T-helper 17 cell (primary cell): ENCODE measurements at regions not wholly inside any gene's neighbourhood (a gene's known extent, or its start where the extent isn't known, plus 50 kb on each side); places are given as distances from the start of the nearest gene placed in this dataset.

Experiments used
- ATAC-seq: fragments of 150-1000 bp; cut with Tn5 transposase; 2 replicates; pipeline ENCODE4 v1.10.0; 2021; ENCODE audit warnings: mild to moderate bottlenecking, moderate library complexity
- DNase-seq, 3 donors: peaks; one replicate each; pipeline versions ENCODE4 v3.0.0 to v3.0.0-alpha.2; 2020 to 2021
- H3K9me3 ChIP-seq: one replicate; pipeline ENCODE4 v1.7.0; 2013; ENCODE audit warnings: low read length, mild to moderate bottlenecking; ENCODE audit not compliant: control insufficient read depth, poor library complexity, severe bottlenecking
- H3K27ac Mint-ChIP-seq: one replicate; pipeline ENCODE4 v1.8.0; 2022; ENCODE audit warnings: mild to moderate bottlenecking, moderate library complexity, mixed read lengths
- H3K27me3 Mint-ChIP-seq: one replicate; pipeline ENCODE4 v1.8.0; 2022; ENCODE audit warnings: mixed read lengths
- H3K36me3 Mint-ChIP-seq: one replicate; pipeline ENCODE4 v1.8.0; 2022; ENCODE audit warnings: low read depth, mixed read lengths
- H3K4me1 Mint-ChIP-seq: one replicate; pipeline ENCODE4 v1.8.0; 2022; ENCODE audit warnings: mild to moderate bottlenecking, mixed read lengths
- H3K4me3 Mint-ChIP-seq: one replicate; pipeline ENCODE4 v1.8.0; 2022; ENCODE audit warnings: mild to moderate bottlenecking, moderate library complexity, mixed read lengths

DNA sequence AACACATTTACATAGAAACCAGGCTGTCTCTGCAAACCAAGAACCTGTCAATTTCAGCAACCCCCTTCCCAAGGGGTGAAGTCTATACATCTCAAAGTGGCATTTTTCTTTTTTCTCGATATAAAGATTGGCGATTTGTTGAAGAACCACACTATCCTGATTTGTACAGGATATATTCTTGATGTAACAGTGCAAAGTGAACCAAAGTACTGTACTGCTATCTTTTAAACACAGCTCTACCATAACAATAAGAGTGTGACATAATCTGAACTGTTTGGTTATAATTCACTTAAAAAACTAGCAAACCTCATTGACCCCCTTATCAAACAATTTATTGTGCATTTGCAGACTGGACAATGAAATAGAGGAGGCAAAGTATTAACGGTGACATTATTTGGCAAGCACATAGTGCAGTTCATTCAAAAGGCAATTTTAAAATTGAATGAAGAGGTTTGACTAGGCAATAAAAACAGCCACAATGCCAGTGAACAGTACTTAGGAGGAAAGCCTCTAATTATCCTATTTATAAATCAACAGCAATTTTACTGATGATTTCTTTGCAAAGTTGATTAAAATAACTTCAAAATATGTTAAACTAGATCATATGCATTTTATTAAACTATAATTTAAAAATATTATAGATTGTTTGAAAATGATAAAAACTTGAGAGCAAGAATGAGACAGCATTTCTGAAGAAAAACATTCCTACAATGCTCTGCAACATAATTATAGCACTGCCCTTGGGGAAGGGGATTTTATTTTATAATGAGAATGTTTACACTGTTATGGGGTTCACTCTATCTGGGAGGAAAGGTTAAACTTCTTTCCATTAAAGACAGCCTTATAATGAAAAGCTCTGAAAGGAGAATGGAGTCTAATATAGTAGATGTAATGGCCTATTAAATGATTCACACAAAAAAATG, 440.9 kb downstream of the ZEB2 start:
- H3K4me3 Mint-ChIP-seq: no peak overlapping the region
- H3K4me1 Mint-ChIP-seq: peaks cover 3% of the 10 kb centered on the region
- H3K36me3 Mint-ChIP-seq: peaks cover 2% of the 10 kb centered on the region
- no peaks in the 10 kb centered on the region for H3K9me3 ChIP-seq
- ATAC-seq (no peak), DNase-seq (no peak)
- no peak overlapping the region for H3K27ac Mint-ChIP-seq
- no peaks in the 10 kb centered on the region for H3K27me3 Mint-ChIP-seq

DNA sequence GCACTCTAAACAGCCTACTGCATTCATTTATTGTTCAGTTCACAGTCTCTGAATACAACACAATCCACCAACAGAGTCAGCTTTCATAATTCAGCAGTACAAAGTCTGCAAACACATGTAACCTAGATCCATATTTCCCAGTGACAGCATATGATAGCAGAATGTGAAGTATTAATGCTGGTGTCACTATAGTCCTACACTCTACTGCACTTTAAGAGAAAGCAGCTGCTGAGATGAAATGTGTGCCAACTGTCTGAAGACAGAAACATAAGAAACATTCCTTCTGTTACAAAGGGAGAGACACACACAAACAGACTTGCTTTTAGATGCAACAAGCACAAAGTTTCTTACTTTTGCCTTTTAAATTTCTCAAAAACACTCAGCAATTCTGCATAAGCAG, 441.8 kb downstream of the ZEB2 start:
- no peaks in the 10 kb centered on the region for H3K27me3 Mint-ChIP-seq
- ATAC-seq: no peak
- no peak overlapping the region for H3K4me3 Mint-ChIP-seq
- peaks cover 3% of the 10 kb centered on the region for H3K4me1 Mint-ChIP-seq
- H3K27ac Mint-ChIP-seq: no peak overlapping the region
- H3K9me3 ChIP-seq: no peaks in the 10 kb centered on the region
- H3K36me3 Mint-ChIP-seq: peaks cover 2% of the 10 kb centered on the region
- DNase-seq: no peak

DNA sequence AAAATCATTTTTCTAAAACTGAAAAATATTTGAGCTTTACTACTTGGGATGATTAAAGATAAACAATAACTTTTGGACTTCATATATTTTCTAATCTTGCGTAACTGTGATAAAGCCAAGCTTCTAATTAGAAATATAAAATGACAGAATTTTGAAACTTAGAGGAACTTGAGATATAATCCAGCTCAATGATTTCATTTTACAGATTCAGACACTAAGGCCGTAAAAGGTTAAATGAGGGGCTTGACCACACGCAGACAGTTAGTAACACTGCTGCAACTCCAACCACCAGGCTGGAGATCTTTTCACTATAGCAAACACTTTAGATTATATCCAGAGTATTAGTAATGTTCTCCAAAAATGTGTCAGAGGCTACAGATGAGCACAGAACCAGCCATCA, 445.5 kb downstream of the ZEB2 start:
- H3K36me3 Mint-ChIP-seq: no peaks in the 10 kb centered on the region
- H3K27ac Mint-ChIP-seq: no peak overlapping the region
- ATAC-seq (no peak), DNase-seq (no peak)
- no peak overlapping the region for H3K4me3 Mint-ChIP-seq
- no peaks in the 10 kb centered on the region for H3K9me3 ChIP-seq
- H3K27me3 Mint-ChIP-seq: no peaks in the 10 kb centered on the region
- no peaks in the 10 kb centered on the region for H3K4me1 Mint-ChIP-seq

DNA sequence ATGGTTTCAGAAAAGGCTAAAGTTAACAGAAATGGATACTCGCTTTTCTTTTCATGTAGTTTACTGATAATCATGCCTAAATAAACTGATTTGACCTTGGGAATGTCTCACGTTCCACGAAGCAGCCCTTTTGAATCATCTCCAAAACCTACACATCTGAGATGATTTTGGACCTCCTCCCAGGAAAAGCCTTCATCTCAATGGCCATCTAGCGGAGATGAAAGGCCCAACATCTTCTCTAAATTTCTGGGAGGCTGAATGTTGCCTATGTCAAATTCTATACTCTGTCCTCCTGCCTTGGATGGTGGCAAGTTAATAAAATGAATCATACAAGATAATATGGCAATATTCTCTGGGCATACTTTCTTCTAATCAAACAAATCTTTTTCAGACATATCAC, 448.5 kb downstream of the ZEB2 start:
- Mint-ChIP-seq H3K36me3 (no peaks in the 10 kb centered on the region), H3K27ac (no peak overlapping the region), H3K27me3 (no peaks in the 10 kb centered on the region), H3K4me1 (no peaks in the 10 kb centered on the region), H3K4me3 (no peak overlapping the region)
- ATAC-seq (no peak), DNase-seq (no peak)
- no peaks in the 10 kb centered on the region for H3K9me3 ChIP-seq

DNA sequence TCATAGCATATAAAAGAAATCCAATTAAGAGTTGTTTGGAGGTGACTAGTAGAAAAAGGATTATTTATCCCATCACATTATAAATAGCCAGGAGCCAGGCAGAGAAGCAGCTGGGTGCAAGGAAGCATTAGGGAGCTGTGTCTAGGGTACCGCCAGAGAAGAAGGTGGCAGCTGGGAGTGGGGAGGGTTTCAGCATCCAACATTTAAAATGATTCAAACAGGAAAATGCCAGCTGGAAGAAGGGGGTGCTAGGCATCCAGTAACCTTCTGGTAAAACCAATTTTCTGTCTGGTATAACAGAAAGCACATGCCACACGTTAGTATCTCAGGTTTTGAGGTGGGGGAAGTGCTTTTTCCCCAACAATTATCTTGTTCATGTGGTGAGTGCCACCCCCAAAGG, 452.4 kb downstream of the ZEB2 start:
- Mint-ChIP-seq H3K27me3 (no peaks in the 10 kb centered on the region), H3K27ac (no peak overlapping the region), H3K36me3 (no peaks in the 10 kb centered on the region), H3K4me3 (no peak overlapping the region), H3K4me1 (no peaks in the 10 kb centered on the region)
- no peak for ATAC-seq
- no peak for DNase-seq
- H3K9me3 ChIP-seq: no peaks in the 10 kb centered on the region

DNA sequence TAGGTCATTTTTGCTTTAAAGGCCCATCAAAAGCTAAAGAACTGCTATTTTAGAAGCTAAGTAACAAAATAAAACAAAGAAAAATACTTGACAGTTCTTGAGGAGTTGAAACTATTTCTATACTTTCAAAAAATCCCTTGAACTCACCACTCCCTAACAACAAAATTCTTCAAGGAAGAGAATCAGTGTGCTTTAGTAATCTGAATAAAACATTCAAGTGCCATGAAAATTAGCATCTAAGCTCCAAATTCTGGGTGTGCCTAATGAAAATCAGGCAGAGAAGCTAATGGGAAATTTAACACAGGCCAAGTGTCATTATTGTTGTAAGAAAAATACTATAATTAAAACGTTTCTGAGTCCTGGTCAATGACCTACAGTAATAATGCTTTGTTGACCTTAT, 456.3 kb downstream of the ZEB2 start:
- Mint-ChIP-seq H3K36me3 (no peaks in the 10 kb centered on the region), H3K27me3 (no peaks in the 10 kb centered on the region), H3K4me1 (no peaks in the 10 kb centered on the region), H3K4me3 (no peak overlapping the region), H3K27ac (no peak overlapping the region)
- ATAC-seq (no peak), DNase-seq (no peak)
- no peaks in the 10 kb centered on the region for H3K9me3 ChIP-seq

GRCh38 chr2:144054911-144055310, 465.0 kb downstream of the ZEB2 start:
- H3K36me3 Mint-ChIP-seq: peaks cover 2% of the 10 kb centered on the region
- H3K4me1 Mint-ChIP-seq: no peaks in the 10 kb centered on the region
- ATAC-seq (no peak), DNase-seq (no peak)
- no peaks in the 10 kb centered on the region for H3K27me3 Mint-ChIP-seq
- no peak overlapping the region for H3K27ac Mint-ChIP-seq
- H3K4me3 Mint-ChIP-seq: no peak overlapping the region
- no peaks in the 10 kb centered on the region for H3K9me3 ChIP-seq

- Mint-ChIP-seq H3K27me3 (no peaks in the 10 kb centered on the region), H3K4me1 (no peaks in the 10 kb centered on the region), H3K4me3 (no peak overlapping the region), H3K27ac (no peak overlapping the region), H3K36me3 (no peaks in the 10 kb centered on the region)
- no peak for DNase-seq
- no peaks in the 10 kb centered on the region for H3K9me3 ChIP-seq
- ATAC-seq: no peak
Observed at GRCh38 chr2:144052083-144052482, 467.8 kb downstream of the ZEB2 start.

DNA sequence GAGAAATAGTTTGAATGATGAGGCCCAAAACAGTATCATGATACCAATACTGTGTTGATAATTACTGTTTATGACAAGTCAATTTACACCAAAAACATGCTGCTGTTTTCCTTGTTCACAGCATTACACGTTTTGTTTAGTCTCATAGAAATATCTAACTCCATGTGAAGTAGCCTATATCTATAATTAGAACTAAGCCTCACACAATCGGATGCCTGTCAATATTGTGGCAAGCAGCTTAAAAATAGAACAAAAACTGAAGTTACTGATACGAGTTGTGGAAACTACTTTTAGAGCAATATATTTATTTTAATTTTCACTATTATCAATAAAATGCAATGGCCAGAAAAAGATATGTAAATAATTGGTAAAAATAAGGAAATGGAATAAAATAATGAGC, 470.8 kb downstream of the ZEB2 start:
- no peaks in the 10 kb centered on the region for H3K9me3 ChIP-seq
- DNase-seq (no peak), ATAC-seq (no peak)
- H3K36me3 Mint-ChIP-seq: no peaks in the 10 kb centered on the region
- H3K27me3 Mint-ChIP-seq: no peaks in the 10 kb centered on the region
- H3K4me1 Mint-ChIP-seq: no peaks in the 10 kb centered on the region
- no peak overlapping the region for H3K27ac Mint-ChIP-seq
- no peak overlapping the region for H3K4me3 Mint-ChIP-seq

- no peaks in the 10 kb centered on the region for H3K36me3 Mint-ChIP-seq
- no peaks in the 10 kb centered on the region for H3K27me3 Mint-ChIP-seq
- DNase-seq: no peak
- H3K27ac Mint-ChIP-seq: no peak overlapping the region
- H3K4me1 Mint-ChIP-seq: no peaks in the 10 kb centered on the region
- ATAC-seq: no peak
- no peak overlapping the region for H3K4me3 Mint-ChIP-seq
- H3K9me3 ChIP-seq: no peaks in the 10 kb centered on the region
Observed at GRCh38 chr2:144048631-144049060, 471.3 kb downstream of the ZEB2 start.

DNA sequence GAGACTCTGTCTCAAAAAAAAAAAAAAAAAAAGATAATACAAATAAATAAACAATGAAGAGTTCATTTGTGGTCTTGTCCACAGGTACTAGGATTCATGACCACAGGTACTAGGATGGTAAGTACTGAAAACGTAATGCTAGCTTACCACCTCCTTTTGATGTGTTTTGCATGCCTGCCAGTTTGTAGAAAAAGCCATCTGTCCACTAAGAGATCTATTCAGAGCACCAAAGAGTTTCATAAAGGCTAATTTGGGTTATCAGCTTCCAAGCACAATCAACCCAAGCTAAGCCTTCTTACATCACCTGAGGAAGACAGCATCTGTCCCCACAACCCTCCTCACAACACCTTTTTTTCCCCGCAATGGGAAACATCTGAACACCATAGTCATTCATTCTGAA, 477.2 kb downstream of the ZEB2 start:
- Mint-ChIP-seq H3K36me3 (peaks cover 9% of the 10 kb centered on the region), H3K4me1 (peaks cover 9% of the 10 kb centered on the region), H3K27me3 (no peaks in the 10 kb centered on the region), H3K4me3 (no peak overlapping the region), H3K27ac (no peak overlapping the region)
- ATAC-seq (no peak), DNase-seq (no peak)
- no peaks in the 10 kb centered on the region for H3K9me3 ChIP-seq

DNA sequence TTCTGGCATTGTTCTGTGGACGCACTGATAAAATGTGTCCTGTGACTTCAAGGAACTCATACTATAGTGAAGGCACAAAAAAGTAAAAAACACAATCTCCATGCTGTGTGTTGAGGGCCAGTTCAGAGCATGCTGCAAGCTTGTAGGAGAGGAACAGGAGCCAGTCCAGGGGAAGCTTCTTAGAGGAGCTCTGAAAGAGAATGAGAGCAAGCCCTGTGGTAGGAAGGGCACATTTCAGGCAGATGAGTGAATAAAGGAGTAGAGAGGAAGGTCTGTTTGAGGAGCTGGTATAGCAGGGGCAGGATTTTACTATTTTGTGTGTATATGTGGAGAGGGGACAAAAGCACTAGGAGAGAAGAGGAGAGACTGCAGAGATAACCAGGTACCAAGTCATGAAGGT, 478.3 kb downstream of the ZEB2 start:
- ATAC-seq: no peak
- H3K9me3 ChIP-seq: no peaks in the 10 kb centered on the region
- Mint-ChIP-seq H3K36me3 (peaks cover 9% of the 10 kb centered on the region), H3K4me1 (peaks cover 9% of the 10 kb centered on the region), H3K27ac (no peak overlapping the region), H3K4me3 (no peak overlapping the region), H3K27me3 (no peaks in the 10 kb centered on the region)
- DNase-seq: no peak

- Mint-ChIP-seq H3K27ac (no peak overlapping the region), H3K27me3 (no peaks in the 10 kb centered on the region), H3K4me1 (peaks cover 9% of the 10 kb centered on the region), H3K36me3 (peaks cover 9% of the 10 kb centered on the region), H3K4me3 (no peak overlapping the region)
- DNase-seq (no peak), ATAC-seq (no peak)
- H3K9me3 ChIP-seq: no peaks in the 10 kb centered on the region
Observed at GRCh38 chr2:144040834-144041233, 479.1 kb downstream of the ZEB2 start.

DNA sequence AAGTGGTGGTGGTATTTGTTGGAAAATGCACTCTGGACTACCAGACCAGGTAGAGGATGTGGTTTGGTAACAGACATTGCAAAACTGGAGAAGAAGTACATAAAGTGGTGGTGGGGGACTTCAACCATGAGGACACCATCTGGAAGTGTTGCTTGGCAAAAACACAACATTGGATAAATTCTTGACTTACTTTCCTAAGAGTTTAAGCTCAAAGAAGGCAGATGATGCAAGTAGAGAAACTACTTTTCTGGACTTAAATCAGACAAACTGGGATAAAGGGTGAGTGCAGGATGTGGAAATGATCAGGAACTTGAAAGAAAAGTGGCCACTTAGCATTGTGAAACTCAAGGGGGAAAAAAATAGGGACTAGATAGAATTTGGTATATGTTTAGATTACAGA, 487.4 kb downstream of the ZEB2 start:
- H3K27me3 Mint-ChIP-seq: no peaks in the 10 kb centered on the region
- no peaks in the 10 kb centered on the region for H3K36me3 Mint-ChIP-seq
- H3K4me3 Mint-ChIP-seq: no peak overlapping the region
- no peaks in the 10 kb centered on the region for H3K9me3 ChIP-seq
- no peaks in the 10 kb centered on the region for H3K4me1 Mint-ChIP-seq
- DNase-seq: no peak
- no peak overlapping the region for H3K27ac Mint-ChIP-seq
- no peak for ATAC-seq
